Stimulated activated CD8-positive, alpha-beta memory T cell treated with anti-CD3 and anti-CD28 coated beads, Interleukin-15, amount 100 ng/mL, for 1 hour (primary cell): ENCODE measurements at regions not wholly inside any gene's neighbourhood (a gene's known extent, or its start where the extent isn't known, plus 50 kb on each side); places are given as distances from the start of the nearest gene placed in this dataset.

Experiments
- DNase-seq: peaks from one replicate; pipeline ENCODE4 v3.0.0-alpha.2; 2020; ENCODE audit warnings: low read depth

DNA sequence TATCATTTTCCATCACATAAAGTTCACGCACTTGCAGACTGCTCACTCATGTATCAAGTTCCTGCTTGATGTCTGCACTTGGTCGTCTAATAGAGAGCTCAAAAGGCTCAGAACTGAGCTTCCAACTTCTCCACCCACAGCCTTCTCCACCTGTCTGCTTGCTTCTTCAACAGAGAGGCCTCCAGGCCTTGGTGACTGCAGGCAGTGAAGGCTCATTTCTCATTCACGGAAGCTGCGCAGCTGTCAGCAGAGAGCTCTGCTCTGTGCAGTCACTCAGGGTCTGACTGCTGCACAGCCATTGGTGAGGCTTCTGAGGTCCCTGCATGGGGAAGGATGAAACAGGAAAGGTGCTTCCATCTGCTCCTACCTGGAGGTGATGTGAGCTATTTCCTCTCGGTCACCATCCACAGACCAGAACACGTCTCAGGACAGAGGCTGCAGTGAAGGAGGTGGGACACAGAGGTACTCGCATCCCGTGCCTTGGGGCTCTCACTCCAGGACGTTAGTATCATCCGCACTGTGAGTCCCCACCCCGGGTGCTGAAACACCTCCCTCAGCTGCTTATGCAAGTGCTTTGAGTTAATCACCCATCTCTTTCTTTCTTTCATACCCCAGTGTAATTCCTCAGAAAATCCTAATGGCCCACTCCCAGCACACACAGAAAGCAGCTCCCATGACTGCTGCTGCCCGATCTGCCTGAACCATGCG is 126.2 kb downstream of the TMEM18 start:
- no peak for DNase-seq

GRCh38 chr2:545711-546650 is 131.2 kb downstream of the TMEM18 start:
- DNase-seq = no peak

GRCh38 chr2:545228-545627 is 132.0 kb downstream of the TMEM18 start:
- DNase-seq = no peak

DNA sequence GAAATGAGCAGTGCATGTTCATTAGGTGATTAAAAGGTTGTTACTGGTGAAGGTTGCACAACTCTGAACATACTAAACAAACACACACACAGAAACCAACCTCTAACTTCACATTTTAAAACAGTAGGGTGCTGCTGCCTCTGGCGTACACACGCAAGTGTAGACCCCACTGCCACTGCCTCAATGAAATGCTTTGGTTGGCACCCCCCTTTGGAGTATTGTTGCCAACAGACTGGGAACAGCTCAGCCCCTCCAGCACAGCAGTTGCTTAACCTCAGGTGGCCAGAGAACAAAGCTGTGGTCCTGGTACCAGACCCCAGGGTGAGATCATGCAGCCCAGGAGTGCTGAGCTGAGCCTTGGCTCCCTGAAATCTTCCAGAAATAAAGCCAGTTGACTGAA is 138.6 kb downstream of the TMEM18 start:
- DNase-seq = no peak

DNA sequence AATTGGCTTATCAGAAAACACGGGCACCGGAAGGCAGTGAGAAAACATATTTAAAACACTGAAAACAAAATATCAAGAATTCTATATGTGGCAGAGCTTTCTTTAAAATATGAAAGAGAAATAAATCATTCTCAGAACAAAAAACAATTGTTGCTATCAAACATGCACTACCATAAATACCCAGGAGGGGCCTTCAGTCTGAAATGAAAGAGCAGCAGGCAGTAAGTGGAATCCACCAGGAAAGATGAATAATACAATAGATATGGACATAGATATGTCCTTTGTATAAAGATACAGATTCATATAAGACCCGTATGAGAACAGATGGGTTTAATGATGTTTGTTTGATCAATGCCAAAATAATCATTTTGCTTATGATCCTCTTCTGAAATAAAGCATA is 142.0 kb downstream of the TMEM18 start:
- no peak for DNase-seq

DNA sequence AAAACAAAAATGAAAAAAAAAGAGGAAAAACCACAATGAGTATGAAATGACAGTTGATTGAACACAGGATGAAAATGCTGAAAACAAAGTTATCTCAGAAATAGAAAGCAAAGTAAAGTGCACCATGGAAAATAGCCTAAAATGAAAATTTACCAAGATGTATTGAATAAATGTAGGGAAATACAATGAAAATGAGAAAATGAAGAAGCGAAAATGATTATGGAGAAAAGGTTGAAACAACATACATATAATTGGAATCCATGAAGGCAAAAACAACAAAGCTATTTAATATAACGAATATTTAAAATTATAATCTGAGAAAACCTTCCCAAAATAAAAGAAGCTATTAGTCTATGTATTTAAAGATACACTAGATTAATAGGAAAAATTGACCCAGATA is 147.4 kb downstream of the TMEM18 start:
- DNase-seq = no peak

- no peak for DNase-seq
These were observed 147.8 kb downstream of the TMEM18 start for GRCh38 chr2:529424-529823.

DNA sequence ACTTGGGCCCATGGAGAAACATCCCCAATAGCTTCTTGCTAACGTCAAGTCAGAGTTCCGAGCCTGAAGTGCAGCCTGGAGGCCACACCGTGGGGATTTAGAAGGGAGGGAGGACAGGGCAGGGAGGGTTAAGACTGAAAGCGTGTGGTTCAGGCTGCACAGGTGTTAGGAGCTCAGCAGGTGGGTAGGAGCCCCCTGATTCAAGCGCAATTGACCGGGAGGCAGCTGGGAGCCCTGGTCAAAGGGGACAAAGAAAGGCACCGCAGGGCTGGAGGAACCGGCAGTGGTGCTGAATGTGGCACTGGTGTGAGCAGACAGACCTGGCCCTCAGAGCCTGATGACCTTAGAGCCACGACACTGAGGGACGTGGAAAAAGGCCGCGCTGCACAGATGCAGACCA is 149.6 kb downstream of the TMEM18 start:
- no peak for DNase-seq

DNA sequence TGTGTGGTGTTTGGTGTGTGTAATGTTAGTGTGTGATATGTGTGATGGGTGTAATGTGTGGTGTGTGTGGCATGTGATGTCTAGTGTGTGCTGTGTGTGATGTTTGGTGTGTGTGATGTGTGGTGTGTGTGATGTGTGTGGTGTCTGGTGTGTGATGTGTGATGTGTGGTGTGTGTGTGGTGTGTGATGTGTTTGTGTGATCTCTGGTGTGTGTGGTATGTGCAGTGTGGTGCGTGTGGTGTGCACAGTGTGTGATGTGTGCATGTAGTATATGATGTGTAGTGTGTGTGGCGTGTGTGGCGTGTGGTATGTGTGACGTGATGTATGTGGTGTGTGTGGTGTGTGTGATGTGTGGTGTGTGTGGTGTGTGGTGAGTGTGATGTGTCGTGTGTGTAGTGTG is 150.3 kb downstream of the TMEM18 start:
- DNase-seq = no peak

DNA sequence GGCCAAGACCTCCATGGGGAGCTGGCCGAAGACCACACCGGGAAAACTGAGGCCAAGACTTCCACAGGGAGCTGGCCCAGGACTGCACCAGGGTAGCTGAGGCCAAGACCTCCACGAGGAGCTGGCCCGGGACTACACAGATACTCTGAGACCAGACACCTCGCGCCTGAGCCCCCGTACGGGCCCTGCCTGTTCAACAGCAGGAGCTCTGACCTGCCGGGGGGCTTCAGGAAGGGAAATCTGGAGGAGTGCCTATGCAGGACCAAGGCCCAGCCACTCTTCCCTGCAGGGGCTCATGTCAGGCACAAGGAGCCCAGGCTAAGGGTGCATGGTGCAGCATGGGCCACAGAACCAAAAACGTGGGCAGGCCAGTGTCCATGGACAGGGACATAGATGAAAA is 151.6 kb downstream of the TMEM18 start:
- no peak for DNase-seq

- DNase-seq = no peak
These were observed 152.2 kb downstream of the TMEM18 start for GRCh38 chr2:525021-525420.

DNA sequence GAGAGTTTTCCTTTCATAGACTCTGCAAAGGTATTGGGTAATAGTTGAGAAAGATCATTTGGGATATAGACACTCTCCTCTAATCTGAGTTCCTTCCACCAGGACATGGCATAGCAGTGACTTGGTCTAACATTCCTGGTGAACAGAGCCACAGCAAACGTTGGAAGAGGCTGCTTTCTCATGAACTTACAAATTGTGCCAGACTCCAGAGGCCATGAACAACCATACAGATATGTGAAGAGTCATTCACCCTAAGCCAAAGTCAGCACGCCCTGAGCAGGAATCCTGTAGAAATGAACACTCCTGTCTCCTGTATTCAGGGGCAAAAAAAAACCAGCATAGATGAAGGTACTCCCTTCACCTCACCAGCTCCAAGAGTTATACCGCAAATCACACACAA is 152.8 kb downstream of the TMEM18 start:
- no peak for DNase-seq

DNA sequence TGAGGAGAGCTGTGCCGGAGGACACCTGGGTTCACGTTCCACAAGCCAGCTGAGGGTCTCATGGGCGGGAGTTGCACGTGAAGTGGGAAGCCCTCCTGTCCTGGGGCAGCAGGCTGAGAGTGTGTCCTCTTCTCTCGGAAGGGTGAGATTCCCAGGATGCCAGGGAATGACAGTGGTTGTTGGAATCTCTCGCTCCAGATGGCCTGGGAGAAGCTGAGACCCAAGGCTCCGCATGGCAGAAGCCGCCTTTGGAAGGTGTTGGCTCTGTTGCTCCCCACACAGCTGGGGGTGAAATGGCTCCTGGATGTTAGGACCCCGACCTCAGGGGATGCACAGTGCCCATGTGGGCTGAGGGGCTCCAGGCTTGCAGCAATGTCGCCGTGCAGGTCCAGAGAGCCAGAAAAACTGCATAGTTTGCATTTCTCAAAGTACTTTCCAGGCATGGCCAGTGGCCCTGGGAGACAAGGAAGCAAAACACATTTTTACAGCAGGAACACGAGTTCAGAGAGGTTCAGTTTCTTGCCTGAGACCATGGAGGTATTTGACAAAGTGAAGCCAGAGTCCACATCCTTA is 153.4 kb downstream of the TMEM18 start:
- no peak for DNase-seq

- DNase-seq = no peak
These were observed 154.4 kb downstream of the TMEM18 start for GRCh38 chr2:522776-523175.

- DNase-seq = no peak
These were observed 155.2 kb downstream of the TMEM18 start for GRCh38 chr2:521853-522530.

DNA sequence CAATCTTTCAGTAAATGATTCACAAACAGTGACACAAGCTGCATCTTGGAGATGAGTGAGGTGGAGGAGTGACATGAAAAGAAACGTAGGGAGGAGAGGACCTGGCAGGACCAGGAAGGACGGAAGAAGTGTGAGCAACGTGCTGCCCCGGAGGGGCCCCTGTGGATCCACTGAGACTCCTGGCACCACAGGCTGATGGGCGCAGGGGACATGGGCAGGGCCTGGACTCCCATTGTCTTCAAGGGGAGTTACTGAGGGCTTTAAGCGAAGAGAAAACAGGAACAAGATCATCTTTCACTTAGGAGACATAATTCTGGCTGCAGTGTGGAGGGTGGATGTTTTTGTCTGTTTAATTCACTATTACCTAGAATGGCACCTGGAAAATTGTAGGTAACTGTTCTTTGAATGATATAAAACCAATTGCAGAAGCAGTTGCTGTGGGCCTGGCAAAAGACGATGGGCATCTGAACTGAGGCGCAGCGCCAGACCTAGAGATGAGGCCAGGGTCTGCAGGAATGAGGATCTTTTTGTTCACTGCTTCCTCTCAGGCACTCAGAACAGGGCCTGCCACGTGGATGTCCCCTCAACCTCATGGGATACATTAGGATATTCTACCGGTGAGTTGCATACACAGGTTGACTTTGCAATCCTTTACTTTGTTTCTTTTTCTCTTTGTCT is 156.4 kb downstream of the TMEM18 start:
- DNase-seq = no peak

- DNase-seq = no peak
These were observed 160.3 kb downstream of the TMEM18 start for GRCh38 chr2:516944-517343.

GRCh38 chr2:516131-516530 is 161.1 kb downstream of the TMEM18 start:
- no peak for DNase-seq

- DNase-seq = no peak
These were observed 161.6 kb downstream of the TMEM18 start for GRCh38 chr2:515441-516127.

DNA sequence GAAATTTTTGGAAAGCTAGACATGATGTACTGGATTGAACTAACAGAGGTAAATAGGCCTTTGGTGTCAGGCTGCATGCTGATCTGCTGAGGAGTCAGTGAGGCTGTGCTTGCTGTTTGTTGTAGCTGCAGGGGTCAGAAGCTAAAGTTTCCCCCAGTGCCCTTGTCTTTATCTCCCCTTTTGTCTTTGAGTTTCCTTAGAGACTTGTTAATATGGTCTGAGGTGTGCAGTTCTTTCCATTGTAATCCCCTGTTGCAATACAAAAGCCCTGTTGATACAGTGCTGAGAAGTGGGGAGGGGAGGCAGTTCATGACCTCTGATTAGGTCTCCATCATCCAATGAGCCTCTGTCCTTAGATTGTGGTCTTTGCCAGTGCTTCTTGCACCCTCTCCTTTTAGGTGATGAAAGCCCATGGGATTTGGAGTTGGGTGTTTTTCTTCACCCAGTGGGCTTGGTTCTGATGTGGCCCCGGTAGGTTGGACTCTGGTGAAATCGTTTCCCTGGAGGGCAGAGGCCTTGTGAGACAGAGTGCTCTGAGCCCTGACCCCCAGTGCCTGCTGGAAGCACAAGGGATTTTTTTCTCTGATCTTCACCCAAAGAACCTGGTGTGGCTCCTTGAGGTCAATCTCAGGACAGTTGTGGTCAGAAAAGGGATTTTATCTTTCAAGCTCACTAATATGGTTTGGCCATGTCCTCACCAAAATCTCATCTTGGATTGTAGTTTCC is 163.1 kb downstream of the TMEM18 start:
- DNase-seq = no peak

DNA sequence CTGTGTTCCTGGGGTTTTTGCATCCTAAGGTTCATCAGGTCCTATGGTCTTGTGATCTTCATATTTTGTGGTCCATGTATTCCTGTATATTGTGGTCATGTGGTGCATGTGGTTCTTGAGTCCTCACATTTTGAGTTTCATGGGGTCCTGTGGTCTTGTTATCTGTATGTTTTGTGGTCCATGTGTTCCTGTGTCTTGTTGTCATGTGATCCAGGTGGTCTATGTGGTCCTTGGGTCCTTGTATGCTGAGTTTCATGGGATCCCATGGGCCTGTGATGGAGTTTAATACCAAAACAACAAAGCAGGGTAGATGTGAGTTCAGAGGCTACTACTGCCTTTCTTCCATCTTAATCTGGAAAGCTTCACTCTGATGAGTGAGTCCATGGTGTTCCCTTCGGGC is 166.4 kb downstream of the TMEM18 start:
- no peak for DNase-seq
